ENCODE measurements at regions not wholly inside any gene's neighbourhood (a gene's known extent, or its start where the extent isn't known, plus 50 kb on each side); places are given as distances from the start of the nearest gene placed in this dataset.
A peak's percentile ranks its signal among the peaks of the same experiment; 100 is the strongest.
"Not testable (repeated sequence)": the region's sequence is repeated elsewhere in the genome, so short reads cannot be mapped to it uniquely, and the experiment has no call there.

DNA sequence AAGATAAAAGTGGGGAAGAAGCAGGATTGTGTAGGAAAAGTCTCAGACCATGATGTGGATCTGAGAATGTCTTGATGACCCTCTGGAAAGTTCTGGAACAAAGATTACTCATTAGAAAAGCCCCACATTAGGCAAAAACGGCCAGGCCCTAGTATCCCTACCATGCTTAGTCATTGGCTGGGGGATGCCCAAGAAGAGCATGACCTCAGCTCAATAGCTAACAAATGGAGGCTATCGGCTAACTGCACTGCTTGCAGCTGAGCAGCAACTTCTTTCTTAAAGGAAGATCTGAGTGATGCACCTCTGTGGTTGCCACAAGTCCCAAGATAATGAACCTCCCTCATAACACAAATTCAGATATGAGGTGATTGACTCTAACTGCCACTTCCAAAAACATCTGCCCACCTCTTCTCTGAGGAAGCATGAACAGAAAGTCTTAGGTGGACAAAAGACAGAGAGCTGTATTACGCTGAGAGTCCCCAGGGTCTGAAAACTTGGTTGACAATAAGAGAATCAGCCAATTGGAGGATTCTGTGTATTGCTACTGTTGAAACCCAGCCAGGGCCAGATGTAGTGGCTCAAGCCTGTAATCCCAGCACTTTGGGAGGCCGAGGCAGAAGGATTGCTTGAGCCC lies 64.6 kb upstream of the AK4 start:
- Histone ChIP-seq H3K4me3 (no peak overlapping the region), H2AFZ (no peak overlapping the region), H3K36me3 (ENCODE audit: low read depth) (no peaks in the 10 kb centered on the region), H3K4me1 (replicated peaks; ENCODE audit: insufficient read depth) (no peaks in the 10 kb centered on the region), H3K79me2 (ENCODE audit: low read depth) (no peaks in the 10 kb centered on the region), H3F3A (ENCODE audit: insufficient read depth, low read depth) (no peaks in the 10 kb centered on the region), H3K4me2 (no peak overlapping the region), H4K20me1 (ENCODE audit: insufficient read depth) (no peaks in the 10 kb centered on the region), H3K9me2 (ENCODE audit: insufficient read depth) (no peaks in the 10 kb centered on the region), H3K9me3 (ENCODE audit: insufficient read depth, low read depth) (0 out of 2 replicates have a peak, but pooled peaks cover 9% of the 10 kb centered on the region), H3K27me3 (ENCODE audit: insufficient read depth, low read depth) (no peaks in the 10 kb centered on the region), H3K27ac (no peak overlapping the region)
- BruUV-seq (replicated peaks): no TSS peak
- DNase-seq: no peak
- TF ChIP-seq, protein P1, sequence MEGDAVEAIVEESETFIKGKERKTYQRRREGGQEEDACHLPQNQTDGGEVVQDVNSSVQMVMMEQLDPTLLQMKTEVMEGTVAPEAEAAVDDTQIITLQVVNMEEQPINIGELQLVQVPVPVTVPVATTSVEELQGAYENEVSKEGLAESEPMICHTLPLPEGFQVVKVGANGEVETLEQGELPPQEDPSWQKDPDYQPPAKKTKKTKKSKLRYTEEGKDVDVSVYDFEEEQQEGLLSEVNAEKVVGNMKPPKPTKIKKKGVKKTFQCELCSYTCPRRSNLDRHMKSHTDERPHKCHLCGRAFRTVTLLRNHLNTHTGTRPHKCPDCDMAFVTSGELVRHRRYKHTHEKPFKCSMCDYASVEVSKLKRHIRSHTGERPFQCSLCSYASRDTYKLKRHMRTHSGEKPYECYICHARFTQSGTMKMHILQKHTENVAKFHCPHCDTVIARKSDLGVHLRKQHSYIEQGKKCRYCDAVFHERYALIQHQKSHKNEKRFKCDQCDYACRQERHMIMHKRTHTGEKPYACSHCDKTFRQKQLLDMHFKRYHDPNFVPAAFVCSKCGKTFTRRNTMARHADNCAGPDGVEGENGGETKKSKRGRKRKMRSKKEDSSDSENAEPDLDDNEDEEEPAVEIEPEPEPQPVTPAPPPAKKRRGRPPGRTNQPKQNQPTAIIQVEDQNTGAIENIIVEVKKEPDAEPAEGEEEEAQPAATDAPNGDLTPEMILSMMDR (conservative IDR thresholded peaks at IDR 0.05): no peak
- no peak for TF ChIP-seq EZH2 (IDR thresholded peaks at IDR 0.05; ENCODE audit: low read depth)
- ChIA-PET POLR2A (ENCODE audit: unreplicated experiment) (no interaction called here), CTCF (interaction anchor here (0.7 kb wide), 1 partner anchor 110 kb away, joined by 7 read pairs; no protein-coding TSS in a partner anchor)
- intact Hi-C loops (cut with micrococcal nuclease; ENCODE audit: unreplicated experiment): no loop called here

GRCh38 chr1:65084066-65084465 lies 63.9 kb upstream of the AK4 start:
- Histone ChIP-seq H3K9me2 (ENCODE audit: insufficient read depth) (no peaks in the 10 kb centered on the region), H3K27me3 (ENCODE audit: insufficient read depth, low read depth) (no peaks in the 10 kb centered on the region), H3K9me3 (ENCODE audit: insufficient read depth, low read depth) (0 out of 2 replicates have a peak, but pooled peaks cover 9% of the 10 kb centered on the region), H3K79me2 (ENCODE audit: low read depth) (no peaks in the 10 kb centered on the region), H3K4me2 (no peak overlapping the region), H3K36me3 (ENCODE audit: low read depth) (no peaks in the 10 kb centered on the region), H3K4me1 (replicated peaks; ENCODE audit: insufficient read depth) (no peaks in the 10 kb centered on the region), H2AFZ (no peak overlapping the region), H3F3A (ENCODE audit: insufficient read depth, low read depth) (no peaks in the 10 kb centered on the region), H3K4me3 (no peak overlapping the region), H4K20me1 (ENCODE audit: insufficient read depth) (no peaks in the 10 kb centered on the region), H3K27ac (no peak overlapping the region)
- no TSS peak for BruUV-seq (replicated peaks)
- DNase-seq: no peak
- TF ChIP-seq, protein P1 (conservative IDR thresholded peaks at IDR 0.05): no peak
- TF ChIP-seq EZH2 (IDR thresholded peaks at IDR 0.05; ENCODE audit: low read depth): no peak
- intact Hi-C loops (cut with micrococcal nuclease; ENCODE audit: unreplicated experiment): no loop called here
- POLR2A ChIA-PET (ENCODE audit: unreplicated experiment): no interaction called here
- CTCF ChIA-PET: interaction anchor here (0.7 kb wide), 1 partner anchor 111 kb away, joined by 7 read pairs; no protein-coding TSS in a partner anchor

DNA sequence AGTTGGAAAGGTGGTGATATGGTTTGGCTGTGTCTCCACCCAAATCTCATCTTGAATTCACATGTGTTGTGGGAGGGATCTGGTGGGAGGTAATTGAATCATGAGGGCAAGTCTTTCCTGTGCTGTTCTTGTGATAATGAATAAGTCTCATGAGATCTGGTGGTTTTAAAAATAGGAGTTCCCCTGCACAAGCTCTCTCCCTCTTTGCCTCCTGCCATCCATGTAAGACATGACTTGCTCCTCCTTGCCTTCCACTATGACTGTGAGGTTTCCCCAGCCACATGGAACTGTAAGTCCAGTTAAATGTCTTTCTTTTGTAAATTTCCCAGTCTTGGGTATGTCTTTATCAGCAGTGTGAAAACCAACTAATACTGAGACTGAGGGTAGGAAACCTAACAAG lies 60.5 kb upstream of the AK4 start:
- POLR2A ChIA-PET (ENCODE audit: unreplicated experiment); H3K79me2 ChIP-seq (ENCODE audit: low read depth); H4K20me1 ChIP-seq (ENCODE audit: insufficient read depth); H3K9me3 ChIP-seq (ENCODE audit: insufficient read depth, low read depth); CTCF ChIA-PET; H2AFZ ChIP-seq; H3K9me2 ChIP-seq (ENCODE audit: insufficient read depth); BruUV-seq (replicated peaks); H3K27me3 ChIP-seq (ENCODE audit: insufficient read depth, low read depth); H3K4me3 ChIP-seq; H3K36me3 ChIP-seq (ENCODE audit: low read depth); H3K27ac ChIP-seq; H3K4me1 ChIP-seq (replicated peaks; ENCODE audit: insufficient read depth); H3K4me2 ChIP-seq; DNase-seq; H3F3A ChIP-seq (ENCODE audit: insufficient read depth, low read depth); intact Hi-C loops (cut with micrococcal nuclease; ENCODE audit: unreplicated experiment): not testable (repeated sequence)

- no peak overlapping the region for H3K4me3 ChIP-seq
- intact Hi-C loops (cut with micrococcal nuclease; ENCODE audit: unreplicated experiment): no loop called here
Observed at GRCh38 chr1:65090406-65090805, 57.6 kb upstream of the AK4 start.

More at GRCh38 chr1:65090406-65090805, 57.6 kb upstream of the AK4 start:
- Histone ChIP-seq H3K27me3 (ENCODE audit: insufficient read depth, low read depth) (no peaks in the 10 kb centered on the region), H2AFZ (no peak overlapping the region), H4K20me1 (ENCODE audit: insufficient read depth) (no peaks in the 10 kb centered on the region), H3K79me2 (ENCODE audit: low read depth) (no peaks in the 10 kb centered on the region), H3K4me1 (replicated peaks; ENCODE audit: insufficient read depth) (peaks cover 7% of the 10 kb centered on the region), H3K36me3 (ENCODE audit: low read depth) (no peaks in the 10 kb centered on the region), H3K4me2 (peak overlapping the region; percentile 29; the same call in 1 of the 2 replicates), H3K9me3 (ENCODE audit: insufficient read depth, low read depth) (0 out of 2 replicates have a peak, but pooled peaks cover 9% of the 10 kb centered on the region), H3F3A (ENCODE audit: insufficient read depth, low read depth) (no peaks in the 10 kb centered on the region), H3K9me2 (ENCODE audit: insufficient read depth) (no peaks in the 10 kb centered on the region), H3K27ac (no peak overlapping the region)
- no peak for DNase-seq
- ChIA-PET POLR2A (ENCODE audit: unreplicated experiment) (no interaction called here), CTCF (no interaction called here)
- no TSS peak for BruUV-seq (replicated peaks)
- no peak for TF ChIP-seq EZH2 (IDR thresholded peaks at IDR 0.05; ENCODE audit: low read depth)
- TF ChIP-seq, protein P1 (conservative IDR thresholded peaks at IDR 0.05): no peak

Data from PC-9 (cell line).